A549 (cell line): ENCODE measurements at regions not wholly inside any gene's neighbourhood (a gene's known extent, or its start where the extent isn't known, plus 50 kb on each side); places are given as distances from the start of the nearest gene placed in this dataset.
"Not testable (repeated sequence)": the region's sequence is repeated elsewhere in the genome, so short reads cannot be mapped to it uniquely, and the experiment has no call there.

Source experiments
- ATAC-seq, 2 experiments: fragments of 200-7000 bp in 1 of 2; fragments of >200 bp in 1 of 2; cut with Nextera tagmentation in 1 of 2; cut with Tn5 transposase in 1 of 2; 3 replicates each; pipeline versions ENCODE4 v1.8.0 to v1.9.1; 2018 to 2020; ENCODE audit warnings: mild to moderate bottlenecking in 1 of 2, moderate library complexity in 1 of 2
- CTCF ChIA-PET: fragments of 300-600 bp; sonication (Branson Sonifier 250); formaldehyde crosslinking; extraction: SDS; loops from one replicate; lab custom pipeline; 2021; ENCODE audit warnings: antibody characterized with exemption, inconsistent platforms; lab: Yijun Ruan, JAX
- POLR2A ChIA-PET: fragments of 350-600 bp; formaldehyde crosslinking; extraction: SDS; loops from one replicate; lab custom pipeline; 2021; ENCODE audit warnings: antibody characterized with exemption, inconsistent platforms; lab: Yijun Ruan, JAX
- DNase-seq, 2 experiments: peaks; one replicate each; pipeline versions ENCODE4 v3.0.0 to v3.0.0-alpha.2; 2011 to 2016; ENCODE audit warnings: low read depth in 1 of 2, low spot score in 1 of 2
- FAIRE-seq: peaks from 2 replicates; lab custom pipeline; 2011; peaks lifted over from hg19 to GRCh38; lab: Jason Lieb, UNC
- H3K27ac ChIP-seq, 2 experiments: fragments of >200 bp; sonication (Bioruptor Twin); formaldehyde crosslinking; 3 replicates each; pipeline ENCODE4 v1.5.1; 2016 to 2017
- H3K4me1 ChIP-seq: fragments of >200 bp; sonication (Bioruptor Twin); formaldehyde crosslinking; 3 replicates; pipeline ENCODE4 v1.6.1; 2016
- H3K4me2 ChIP-seq: fragments of >200 bp; sonication (Bioruptor Twin); formaldehyde crosslinking; 3 replicates; pipeline ENCODE4 v1.6.1; 2016
- H3K4me3 ChIP-seq: fragments of >200 bp; sonication (Bioruptor Twin); formaldehyde crosslinking; 3 replicates; pipeline ENCODE4 v1.5.1; 2016
- H3K9me3 ChIP-seq: fragments of >200 bp; sonication (Bioruptor Twin); formaldehyde crosslinking; 3 replicates; pipeline ENCODE4 v1.6.1; 2016
- CEBPB ChIP-seq, 2 experiments: fragments of >200 bp in 1 of 2; sonication (Bioruptor Twin) in 1 of 2; formaldehyde crosslinking in 1 of 2; IDR thresholded peaks; 2 replicates each; pipeline ENCODE4 v1.6.1; 2012 to 2016
- CHD4 ChIP-seq: fragments of 200-600 bp; sonication (generic); IDR thresholded peaks from 2 replicates; pipeline ENCODE4 v1.6.1; 2016; ENCODE audit warnings: antibody characterized with exemption, mild to moderate bottlenecking, borderline replicate concordance
- CTCF ChIP-seq: fragments of >200 bp; sonication (Bioruptor Twin); formaldehyde crosslinking; IDR thresholded peaks from 3 replicates; pipeline ENCODE4 v1.5.1; 2016
- EHMT2 ChIP-seq: fragments of 200-600 bp; sonication (generic); IDR thresholded peaks from 2 replicates; pipeline ENCODE4 v1.6.1; 2016; ENCODE audit warnings: antibody characterized with exemption, low read depth, mild to moderate bottlenecking, moderate library complexity
- ELK1 ChIP-seq: fragments of 150-350 bp; IDR thresholded peaks from 2 replicates; pipeline ENCODE4 v1.6.1; 2014; ENCODE audit warnings: low read depth, mild to moderate bottlenecking, low read length
- ESRRA ChIP-seq: fragments of 150-350 bp; IDR thresholded peaks from 2 replicates; pipeline ENCODE4 v1.6.1; 2014; ENCODE audit warnings: mild to moderate bottlenecking, low read length, borderline replicate concordance
- FOSL2 ChIP-seq, 2 experiments: fragments of 450-650 bp in 1 of 2; fragments of >200 bp in 1 of 2; sonication (Bioruptor Twin) in 1 of 2; formaldehyde crosslinking; IDR thresholded peaks; 2 replicates each; pipeline versions ENCODE4 v1.5.0 to v1.6.1; 2016 to 2020; ENCODE audit warnings: mild to moderate bottlenecking in 1 of 2, moderate library complexity in 1 of 2
- HDAC2 ChIP-seq: fragments of 200-600 bp; sonication (generic); IDR thresholded peaks from 2 replicates; pipeline ENCODE4 v1.6.1; 2016
- HEYL ChIP-seq: fragments of 250-450 bp; sonication (Bioruptor Pico); IDR thresholded peaks from 2 replicates; pipeline ENCODE4 v1.8.0; 2021; ENCODE audit warnings: mild to moderate bottlenecking, moderate library complexity
- KDM5A ChIP-seq: fragments of 200-600 bp; sonication (generic); IDR thresholded peaks from 2 replicates; pipeline ENCODE4 v1.6.1; 2016; ENCODE audit warnings: antibody characterized with exemption, mild to moderate bottlenecking
- MAZ ChIP-seq: fragments of 150-350 bp; IDR thresholded peaks from 2 replicates; pipeline ENCODE4 v1.6.1; 2014; ENCODE audit warnings: antibody characterized with exemption, low read depth, low read length, borderline replicate concordance
- NPAS2 ChIP-seq: fragments of 250-450 bp; sonication (Bioruptor Pico); IDR thresholded peaks from 2 replicates; pipeline ENCODE4 v1.8.0; 2022; ENCODE audit warnings: mild to moderate bottlenecking, moderate library complexity, borderline replicate concordance
- PHF8 ChIP-seq: fragments of 200-600 bp; sonication (generic); IDR thresholded peaks from 2 replicates; pipeline ENCODE4 v1.6.1; 2016; ENCODE audit warnings: low read depth, mild to moderate bottlenecking, antibody characterized with exemption, moderate library complexity, borderline replicate concordance
- RAD21 ChIP-seq, 2 experiments: fragments of >200 bp in 1 of 2; sonication (Bioruptor Twin) in 1 of 2; formaldehyde crosslinking in 1 of 2; IDR thresholded peaks in 1 of 2; conservative IDR thresholded peaks in 1 of 2; 2 replicates in 1 of 2; 3 replicates in 1 of 2; pipeline ENCODE4 v1.6.1; 2012 to 2018; ENCODE audit warnings: inconsistent platforms in 1 of 2
- RFX5 ChIP-seq: fragments of 450-650 bp; IDR thresholded peaks from 2 replicates; pipeline ENCODE4 v1.7.1; 2014; ENCODE audit warnings: antibody characterized with exemption, mild to moderate bottlenecking, moderate library complexity
- TFCP2L1 ChIP-seq: fragments of 250-450 bp; sonication (Bioruptor Pico); IDR thresholded peaks from 2 replicates; pipeline ENCODE4 v1.5.0; 2021; ENCODE audit warnings: mild to moderate bottlenecking
- ZC3H11A ChIP-seq: fragments of 450-650 bp; IDR thresholded peaks from 2 replicates; pipeline ENCODE4 v1.6.1; 2014; ENCODE audit warnings: antibody characterized with exemption, mild to moderate bottlenecking
- ZFP36 ChIP-seq: fragments of 450-650 bp; IDR thresholded peaks from 2 replicates; pipeline ENCODE4 v1.6.1; 2014; ENCODE audit warnings: borderline replicate concordance; ENCODE audit not compliant: partially characterized antibody
- WGBS: methylation state at CpG from one replicate; pipeline ENCODE4 v1.1.6; 2017; ENCODE audit errors: missing lambda C conversion rate; 5-methylcytosine and 5-hydroxymethylcytosine counted together
- TF ChIP-seq, protein P1 (sequence below): fragments of 250-450 bp; sonication (Bioruptor Pico); IDR thresholded peaks from 2 replicates; pipeline ENCODE4 v1.5.0; 2021; ENCODE audit warnings: mild to moderate bottlenecking, moderate library complexity, borderline replicate concordance
- TF ChIP-seq, protein P2 (sequence below): fragments of 450-650 bp; IDR thresholded peaks from 2 replicates; pipeline ENCODE4 v1.6.1; 2014; ENCODE audit warnings: antibody characterized with exemption
- TF ChIP-seq, protein P3 (sequence below): fragments of 250-450 bp; sonication (Bioruptor Pico); IDR thresholded peaks from 2 replicates; pipeline ENCODE4 v1.5.0; 2020; ENCODE audit warnings: low read depth, mild to moderate bottlenecking, moderate library complexity

GRCh38 chr13:20294497-20294896, 62.4 kb upstream of the GJB6 start:
- no peak overlapping the region for H3K27ac ChIP-seq
- no peak overlapping the region for H3K4me2 ChIP-seq
- DNase-seq (peak; percentile 7 to 13), FAIRE-seq (no peak), ATAC-seq (peak in 1 of 2 experiments; percentile 53; a peak in 1 of 6 replicates)
- H3K4me1 ChIP-seq: no peaks in the 10 kb centered on the region
- H3K4me3 ChIP-seq: no peak overlapping the region
- 10% methylated on average over 3 of the region's 3 CpGs for WGBS
- ChIA-PET CTCF (no interaction called here), POLR2A (no interaction called here)
- TF ChIP-seq MAZ (no peak), NPAS2 (CRISPR knock-in tag) (no peak), CTCF (peak; percentile 11; the same call in 1 of the 3 replicates)
- TF ChIP-seq, protein P1, sequence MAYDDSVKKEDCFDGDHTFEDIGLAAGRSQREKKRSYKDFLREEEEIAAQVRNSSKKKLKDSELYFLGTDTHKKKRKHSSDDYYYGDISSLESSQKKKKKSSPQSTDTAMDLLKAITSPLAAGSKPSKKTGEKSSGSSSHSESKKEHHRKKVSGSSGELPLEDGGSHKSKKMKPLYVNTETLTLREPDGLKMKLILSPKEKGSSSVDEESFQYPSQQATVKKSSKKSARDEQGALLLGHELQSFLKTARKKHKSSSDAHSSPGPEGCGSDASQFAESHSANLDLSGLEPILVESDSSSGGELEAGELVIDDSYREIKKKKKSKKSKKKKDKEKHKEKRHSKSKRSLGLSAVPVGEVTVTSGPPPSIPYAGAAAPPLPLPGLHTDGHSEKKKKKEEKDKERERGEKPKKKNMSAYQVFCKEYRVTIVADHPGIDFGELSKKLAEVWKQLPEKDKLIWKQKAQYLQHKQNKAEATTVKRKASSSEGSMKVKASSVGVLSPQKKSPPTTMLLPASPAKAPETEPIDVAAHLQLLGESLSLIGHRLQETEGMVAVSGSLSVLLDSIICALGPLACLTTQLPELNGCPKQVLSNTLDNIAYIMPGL (CRISPR knock-in tag): no peak
- H3K9me3 ChIP-seq: no peaks in the 10 kb centered on the region

DNA sequence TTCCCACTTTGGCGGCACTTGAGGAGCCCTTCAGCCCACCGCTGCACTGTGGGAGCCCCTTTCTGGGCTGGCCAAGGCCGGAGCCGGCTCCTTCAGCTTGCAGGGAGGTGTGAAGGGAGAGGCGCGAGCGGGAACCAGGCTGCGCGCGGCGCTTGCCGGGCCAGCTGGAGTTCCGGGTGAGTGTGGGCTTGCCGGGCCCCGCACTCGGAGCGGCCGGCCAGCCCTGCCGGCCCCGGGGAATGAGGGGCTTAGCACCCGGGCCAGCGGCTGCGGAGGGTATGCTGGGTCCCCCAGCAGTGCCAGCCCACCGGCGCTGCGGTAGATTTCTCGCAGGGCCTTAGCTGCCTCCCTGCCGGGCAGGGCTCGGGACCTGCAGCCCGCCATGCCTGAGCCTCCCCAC, 60.2 kb upstream of the GJB6 start:
- 30% methylated on average over 2 of the region's 30 CpGs for WGBS
- H3K27ac ChIP-seq, H3K4me2 ChIP-seq, POLR2A ChIA-PET, H3K9me3 ChIP-seq, H3K4me1 ChIP-seq, DNase-seq, CTCF ChIA-PET, FAIRE-seq, H3K4me3 ChIP-seq, ATAC-seq: not testable (repeated sequence)

DNA sequence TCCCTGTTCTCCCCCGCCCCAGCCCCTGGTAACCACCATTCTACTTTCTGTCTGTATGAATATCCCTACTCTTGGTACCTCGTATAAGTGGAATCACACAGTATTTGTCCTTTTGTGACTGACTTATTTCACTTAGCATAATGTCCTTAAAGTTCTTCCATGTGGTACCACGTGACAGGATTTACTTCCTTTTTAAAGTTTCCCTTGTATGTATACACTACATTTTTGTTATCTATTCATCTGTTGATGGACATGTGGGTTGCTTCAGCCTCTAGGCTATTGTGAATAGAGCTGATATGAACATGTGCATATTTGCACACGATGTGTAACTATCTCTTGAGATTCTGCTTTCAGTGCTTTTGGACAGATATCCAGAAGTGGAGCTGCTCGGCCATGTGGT, 59.6 kb upstream of the GJB6 start:
- no peak overlapping the region for H3K4me3 ChIP-seq
- H3K4me1 ChIP-seq: no peaks in the 10 kb centered on the region
- TF ChIP-seq ELK1 (no peak), HEYL (CRISPR knock-in tag) (no peak), KDM5A (no peak), TFCP2L1 (CRISPR knock-in tag) (no peak), CEBPB (IDR thresholded peaks at IDR 0.05) (no peak), CHD4 (no peak), ZC3H11A (no peak), ZFP36 (no peak), EHMT2 (no peak)
- TF ChIP-seq, protein P2, sequence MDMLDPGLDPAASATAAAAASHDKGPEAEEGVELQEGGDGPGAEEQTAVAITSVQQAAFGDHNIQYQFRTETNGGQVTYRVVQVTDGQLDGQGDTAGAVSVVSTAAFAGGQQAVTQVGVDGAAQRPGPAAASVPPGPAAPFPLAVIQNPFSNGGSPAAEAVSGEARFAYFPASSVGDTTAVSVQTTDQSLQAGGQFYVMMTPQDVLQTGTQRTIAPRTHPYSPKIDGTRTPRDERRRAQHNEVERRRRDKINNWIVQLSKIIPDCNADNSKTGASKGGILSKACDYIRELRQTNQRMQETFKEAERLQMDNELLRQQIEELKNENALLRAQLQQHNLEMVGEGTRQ: no peak
- ChIA-PET CTCF (no interaction called here), POLR2A (no interaction called here)
- no peak for FAIRE-seq
- no peak for ATAC-seq
- WGBS: 42% methylated on average over 5 of the region's 5 CpGs
- H3K9me3 ChIP-seq: no peaks in the 10 kb centered on the region
- H3K27ac ChIP-seq: no peak overlapping the region
- H3K4me2 ChIP-seq: no peak overlapping the region
- no peak for DNase-seq

GRCh38 chr13:20291037-20291436, 58.9 kb upstream of the GJB6 start:
- WGBS: 46% methylated on average over 7 of the region's 7 CpGs
- H3K4me2 ChIP-seq: no peak overlapping the region
- ChIA-PET CTCF (no interaction called here), POLR2A (no interaction called here)
- no peak for DNase-seq
- H3K4me1 ChIP-seq: no peaks in the 10 kb centered on the region
- no peak overlapping the region for H3K4me3 ChIP-seq
- H3K27ac ChIP-seq: no peak overlapping the region
- H3K9me3 ChIP-seq: no peaks in the 10 kb centered on the region
- ATAC-seq: no peak
- no peak for FAIRE-seq
- TF ChIP-seq, protein P3, sequence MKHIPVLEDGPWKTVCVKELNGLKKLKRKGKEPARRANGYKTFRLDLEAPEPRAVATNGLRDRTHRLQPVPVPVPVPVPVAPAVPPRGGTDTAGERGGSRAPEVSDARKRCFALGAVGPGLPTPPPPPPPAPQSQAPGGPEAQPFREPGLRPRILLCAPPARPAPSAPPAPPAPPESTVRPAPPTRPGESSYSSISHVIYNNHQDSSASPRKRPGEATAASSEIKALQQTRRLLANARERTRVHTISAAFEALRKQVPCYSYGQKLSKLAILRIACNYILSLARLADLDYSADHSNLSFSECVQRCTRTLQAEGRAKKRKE (CRISPR knock-in tag): no peak
- TF ChIP-seq MAZ (no peak), FOSL2 (IDR thresholded peaks at IDR 0.05) (no peak), FOSL2 (CRISPR knock-in tag; IDR thresholded peaks at IDR 0.05) (no peak), HDAC2 (no peak), RFX5 (no peak), TFCP2L1 (CRISPR knock-in tag) (no peak), RAD21 (conservative IDR thresholded peaks at IDR 0.05 in 1 of 2, IDR thresholded peaks at IDR 0.05 in 1 of 2) (no peak), ESRRA (no peak), HEYL (CRISPR knock-in tag) (no peak), PHF8 (no peak)
- TF ChIP-seq, protein P2: no peak
